ENCODE measurements at regions not wholly inside any gene's neighbourhood (a gene's known extent, or its start where the extent isn't known, plus 50 kb on each side); places are given as distances from the start of the nearest gene placed in this dataset.
"Not testable (repeated sequence)": the region's sequence is repeated elsewhere in the genome, so short reads cannot be mapped to it uniquely, and the experiment has no call there.

DNA sequence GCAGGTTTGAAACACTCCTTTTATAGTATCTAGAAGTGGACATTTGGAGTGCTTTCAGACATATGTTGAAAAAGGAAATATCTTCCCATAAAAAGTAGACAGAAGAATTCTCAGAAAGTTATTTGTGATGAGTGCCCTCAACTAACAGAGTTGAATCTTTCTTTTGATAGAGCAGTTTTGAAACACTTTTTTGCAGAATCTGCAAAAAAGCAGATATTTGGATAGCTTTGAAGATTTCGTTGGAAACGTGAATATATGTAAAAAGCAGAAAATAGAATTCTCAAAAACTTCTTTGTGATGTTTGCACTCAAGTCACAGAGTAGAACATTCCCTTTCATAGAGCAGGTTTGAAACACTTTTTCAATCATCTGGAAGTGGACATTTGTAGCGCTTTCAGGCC is 676.4 kb upstream of the ZNF337 start:
- DNase-seq: not testable (repeated sequence)

DNA sequence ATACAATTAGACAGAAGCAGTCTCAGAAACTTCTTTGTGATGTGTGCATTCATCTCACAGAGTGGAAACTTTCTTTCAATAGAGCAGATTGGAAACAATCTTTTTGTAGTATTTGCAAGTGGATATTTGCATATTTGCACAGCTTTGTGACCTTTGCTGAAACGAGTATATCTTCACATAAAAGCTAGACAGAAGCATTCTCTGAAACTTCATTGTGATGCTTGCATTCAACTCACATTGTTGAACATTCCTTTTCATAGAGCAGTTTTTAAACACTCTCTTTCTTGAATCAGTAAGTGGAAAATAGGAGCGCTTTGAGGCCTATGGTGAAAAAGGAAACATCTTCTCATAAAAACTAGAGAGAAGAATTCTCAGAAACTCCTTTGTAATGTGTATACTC is 657.9 kb upstream of the ZNF337 start:
- DNase-seq: no peak

DNA sequence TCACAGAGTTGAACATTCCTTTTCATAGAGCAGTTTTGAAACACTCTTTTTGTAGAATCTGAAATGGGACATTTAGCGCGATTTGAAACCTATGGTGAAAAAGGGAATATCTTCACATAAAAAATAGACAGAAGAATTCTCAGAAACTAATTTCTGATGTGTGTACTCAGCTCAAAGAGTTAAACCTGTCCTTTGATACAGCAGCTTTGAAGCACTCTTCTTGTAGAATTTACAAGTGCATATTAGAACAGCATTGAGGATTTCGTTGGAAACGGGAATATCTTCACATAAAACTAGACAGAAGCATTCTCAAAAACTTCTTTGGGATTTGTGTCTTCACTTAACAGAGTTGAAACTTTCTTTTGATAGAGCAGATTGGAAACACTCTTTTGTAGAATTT is 650.7 kb upstream of the ZNF337 start:
- DNase-seq: no peak

DNA sequence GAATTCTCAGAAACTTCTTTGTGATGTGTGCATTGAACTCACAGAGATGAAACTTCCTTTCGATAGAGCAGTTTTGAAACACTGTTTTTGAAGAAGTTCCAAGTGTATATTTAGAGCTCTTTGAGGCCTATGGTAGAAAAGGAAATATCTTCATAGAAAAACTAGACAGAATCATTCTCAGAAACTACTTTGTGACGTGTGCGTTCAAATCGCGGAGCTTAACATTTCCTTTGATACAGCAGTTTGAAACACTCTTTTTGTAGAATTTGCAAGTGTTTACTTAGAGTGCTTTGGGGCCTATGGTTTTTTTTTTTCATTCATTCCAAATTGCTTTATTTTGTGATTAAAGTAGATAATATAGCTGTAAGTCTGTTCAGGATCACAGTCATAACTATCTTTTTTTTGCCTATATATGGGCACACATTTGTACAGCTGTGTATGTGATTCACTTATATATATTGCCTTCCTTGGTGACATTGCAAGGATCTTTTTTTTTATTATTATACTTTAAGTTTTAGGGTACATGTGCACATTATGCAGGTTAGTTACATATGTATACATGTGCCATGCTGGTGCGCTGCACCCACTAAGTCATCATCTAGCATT is 643.9 kb upstream of the ZNF337 start:
- peak; percentile 9 for DNase-seq

DNA sequence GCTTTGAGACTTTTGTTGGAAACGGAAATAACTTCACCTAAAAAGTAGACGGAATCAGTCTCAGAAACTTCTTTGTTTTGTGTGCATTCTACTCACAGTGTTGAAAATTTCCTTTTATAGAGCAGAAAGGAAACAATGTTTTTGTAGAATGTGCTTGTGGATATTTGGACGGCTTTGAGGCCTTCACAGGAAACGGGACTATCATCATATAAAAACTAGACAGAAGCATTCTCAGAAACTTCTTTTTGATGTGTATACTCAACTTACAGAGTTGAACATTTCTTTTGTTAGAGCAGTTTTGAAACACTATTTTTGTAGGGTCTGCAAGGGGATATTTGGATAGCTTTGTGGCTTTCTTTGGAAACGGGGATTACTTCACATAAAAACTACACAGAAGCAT is 627.5 kb upstream of the ZNF337 start:
- no peak for DNase-seq

DNA sequence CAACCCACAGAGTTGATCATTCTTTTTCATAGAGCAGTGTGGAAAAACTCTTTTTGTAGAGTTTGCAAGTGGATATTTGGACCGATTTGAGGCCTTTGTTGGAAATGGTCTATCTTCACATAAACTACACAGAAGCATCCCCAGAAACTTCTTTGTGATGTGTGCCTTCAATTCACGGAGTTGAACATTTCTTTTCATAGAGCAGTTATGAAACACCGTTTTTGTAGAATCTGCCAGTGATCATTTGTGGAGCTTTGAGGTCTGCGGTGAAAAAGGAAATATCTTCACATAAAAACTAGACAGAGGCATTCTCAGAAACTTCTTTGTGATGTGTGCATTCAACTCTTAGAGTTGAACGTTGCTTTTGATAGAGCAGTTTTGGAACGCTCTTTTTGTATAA is 618.4 kb upstream of the ZNF337 start:
- no peak for DNase-seq

DNA sequence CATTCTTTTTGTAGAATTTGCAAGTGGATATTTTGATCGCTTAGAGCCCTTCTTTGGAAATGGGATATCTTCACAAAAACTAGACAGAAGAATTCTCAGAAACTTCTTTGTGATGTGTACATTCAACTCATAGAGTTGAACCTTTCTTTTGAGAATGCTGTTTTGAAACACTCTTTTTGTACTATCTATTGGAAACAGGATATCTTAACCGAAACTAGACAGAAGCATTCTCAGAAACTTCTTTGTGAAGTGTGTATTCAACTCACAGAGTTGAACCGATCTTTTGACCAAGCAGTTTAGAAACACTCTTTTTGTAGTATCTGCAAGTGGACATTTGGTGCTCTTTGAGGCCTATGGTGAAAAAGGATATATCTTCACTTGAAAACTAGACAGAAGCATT is 613.1 kb upstream of the ZNF337 start:
- not testable (repeated sequence) for DNase-seq

DNA sequence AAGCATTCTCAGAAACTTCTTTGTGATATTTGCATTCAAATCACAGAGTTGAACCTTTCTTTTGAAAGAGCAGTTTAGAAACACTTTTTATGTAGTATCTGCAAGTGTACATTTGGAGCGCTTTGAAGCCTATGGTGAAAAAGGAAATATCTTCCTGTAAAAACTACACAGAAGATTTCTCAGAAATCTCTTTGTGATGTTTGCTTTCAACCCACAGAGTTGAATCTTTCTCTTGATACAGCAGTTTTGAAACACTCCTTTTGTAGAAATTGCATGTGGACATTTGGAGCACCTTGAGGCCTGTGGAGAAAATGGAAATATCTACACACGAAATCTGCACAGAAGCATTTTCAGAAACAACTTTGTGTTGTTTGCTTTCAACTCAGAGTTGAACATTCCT is 612.3 kb upstream of the ZNF337 start:
- peak; percentile 21 for DNase-seq

DNA sequence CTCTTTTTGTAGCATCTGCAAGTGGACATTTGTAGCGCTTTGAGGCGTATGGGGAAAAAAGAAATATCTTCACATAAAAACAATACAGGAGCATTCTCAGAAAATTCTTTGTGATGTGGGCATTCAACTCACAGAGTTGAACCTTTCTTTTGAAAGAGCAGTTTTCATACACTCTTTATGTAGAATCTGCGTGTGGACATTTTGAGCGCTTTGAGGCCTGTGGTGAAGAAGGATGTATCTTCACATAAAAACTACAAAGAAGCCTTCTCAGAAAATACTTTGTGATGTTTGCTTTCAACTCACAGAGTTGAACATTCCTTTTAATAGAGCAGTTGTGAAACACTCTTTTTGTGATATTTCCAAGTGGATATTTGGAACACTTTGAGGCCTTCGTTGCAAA is 598.4 kb upstream of the ZNF337 start:
- no peak for DNase-seq

DNA sequence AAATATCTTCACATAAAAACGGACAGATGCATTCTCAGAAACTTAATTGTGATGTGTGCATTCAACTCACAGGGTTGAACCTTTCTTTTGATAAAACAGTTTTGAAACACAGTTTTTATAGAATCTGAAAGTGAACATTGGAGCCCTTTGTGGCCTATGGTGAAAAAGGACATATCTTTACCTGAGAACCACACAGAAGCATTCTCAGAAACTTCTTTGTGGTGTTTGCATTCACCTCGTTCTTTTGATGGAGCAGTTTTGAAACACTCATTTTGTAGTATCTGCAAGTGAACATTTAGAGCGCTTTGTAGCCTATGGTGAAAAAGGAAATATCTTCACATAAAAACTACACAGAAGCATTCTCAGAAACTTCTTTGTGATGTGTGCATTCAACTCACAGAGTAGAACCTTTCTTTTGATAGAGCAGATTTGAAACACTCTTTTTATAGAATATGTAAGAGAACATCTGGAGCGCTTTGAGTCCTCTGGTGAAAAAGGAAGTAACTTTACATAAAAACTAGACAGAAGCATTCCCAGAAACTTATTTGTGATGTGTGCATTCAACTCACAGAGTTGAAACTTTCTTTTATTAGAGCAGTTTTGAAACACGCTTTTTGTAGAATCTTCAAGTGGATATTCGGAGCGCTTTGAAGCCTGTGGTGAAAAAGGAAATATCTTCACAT is 591.9 kb upstream of the ZNF337 start:
- not testable (repeated sequence) for DNase-seq

DNA sequence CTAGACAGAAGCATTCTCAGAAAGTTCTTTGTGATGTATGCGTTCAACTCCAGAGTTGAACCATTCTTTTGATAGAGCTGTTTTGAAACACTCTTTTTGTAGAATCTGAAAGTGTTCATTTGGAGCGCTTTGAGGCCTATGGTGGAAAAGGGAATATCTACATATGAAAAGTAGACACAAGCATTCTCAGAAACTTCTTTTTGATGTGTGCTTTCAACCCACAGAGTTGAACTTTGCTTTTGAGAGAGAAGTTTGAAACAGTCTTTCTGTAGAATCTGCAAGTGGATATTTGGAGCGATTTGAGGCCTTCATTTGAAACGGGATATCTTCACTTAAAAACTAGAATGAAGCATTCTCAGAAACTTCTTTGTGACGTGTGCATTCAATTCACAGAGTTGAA is 582.6 kb upstream of the ZNF337 start:
- DNase-seq: no peak

DNA sequence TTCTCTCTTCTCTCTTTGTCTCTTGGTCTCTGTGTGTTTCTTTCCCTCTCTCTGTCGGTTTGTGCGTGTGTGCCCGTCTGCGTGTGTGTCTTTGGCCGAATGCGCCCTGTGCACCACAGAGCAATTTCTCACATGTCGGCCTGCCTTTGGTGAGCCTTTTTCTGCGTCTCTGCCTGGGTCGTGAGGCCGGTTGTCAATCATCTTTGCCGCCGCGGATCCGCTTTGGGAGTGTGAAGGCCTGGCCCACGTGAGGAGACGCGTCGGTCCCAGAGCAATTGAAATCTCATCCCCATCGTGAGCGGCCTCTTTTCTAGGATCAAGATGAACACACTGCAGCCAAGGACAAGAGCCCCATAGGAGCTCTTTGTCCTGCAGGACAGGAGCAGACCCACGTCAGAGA is 580.7 kb upstream of the ZNF337 start:
- no peak for DNase-seq

DNA sequence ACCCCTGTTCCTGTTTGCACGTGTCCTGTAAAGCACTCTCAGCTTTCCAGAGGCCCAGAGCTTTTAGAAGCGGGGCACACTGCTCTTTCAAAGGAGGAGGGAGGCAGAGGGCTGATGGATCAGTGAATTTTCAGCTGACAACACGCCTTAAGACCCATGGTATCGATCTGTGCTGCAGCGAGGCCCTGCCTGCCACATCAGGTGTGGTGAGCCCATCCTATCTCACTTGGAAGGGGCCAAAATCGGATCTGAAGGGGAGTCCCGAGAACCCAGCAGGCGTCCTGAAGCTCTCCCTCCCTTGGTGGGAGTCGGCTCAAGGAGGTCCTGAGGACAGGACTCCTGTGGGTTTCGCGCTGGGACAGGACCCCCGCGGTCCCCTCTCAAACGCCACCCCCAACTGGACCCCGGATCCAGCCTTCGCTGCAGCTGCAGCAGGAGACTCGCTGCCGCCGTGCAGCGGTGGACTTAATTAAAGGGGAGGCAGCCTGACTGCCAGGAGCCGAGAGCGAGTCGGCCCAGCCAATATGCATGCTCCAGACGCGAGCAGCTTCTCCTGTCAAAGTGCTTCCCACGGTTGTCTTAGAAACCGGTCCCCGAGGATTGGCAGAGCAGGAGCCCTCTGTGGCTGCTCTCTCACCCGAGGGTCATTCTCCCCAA is 580.0 kb upstream of the ZNF337 start:
- DNase-seq: no peak

DNA sequence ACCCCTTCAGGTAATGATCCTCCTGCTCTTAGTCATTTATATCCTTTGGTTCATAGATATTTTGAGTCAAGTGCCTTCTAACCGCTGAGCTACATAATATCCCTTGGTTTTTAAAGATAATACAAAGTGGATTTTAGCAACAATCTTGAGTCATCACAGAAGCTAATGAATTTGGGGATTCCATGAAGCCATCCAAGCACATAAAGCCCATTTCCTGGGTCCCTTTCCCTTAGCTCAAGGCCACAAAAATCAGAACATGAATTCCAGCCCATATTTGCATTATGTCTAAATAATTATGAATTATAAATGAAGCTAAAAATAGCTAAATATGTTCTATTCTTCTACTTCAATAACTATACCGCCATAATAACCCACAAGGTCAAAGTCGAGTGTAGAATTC is 572.1 kb upstream of the ZNF337 start:
- not testable (repeated sequence) for DNase-seq

DNA sequence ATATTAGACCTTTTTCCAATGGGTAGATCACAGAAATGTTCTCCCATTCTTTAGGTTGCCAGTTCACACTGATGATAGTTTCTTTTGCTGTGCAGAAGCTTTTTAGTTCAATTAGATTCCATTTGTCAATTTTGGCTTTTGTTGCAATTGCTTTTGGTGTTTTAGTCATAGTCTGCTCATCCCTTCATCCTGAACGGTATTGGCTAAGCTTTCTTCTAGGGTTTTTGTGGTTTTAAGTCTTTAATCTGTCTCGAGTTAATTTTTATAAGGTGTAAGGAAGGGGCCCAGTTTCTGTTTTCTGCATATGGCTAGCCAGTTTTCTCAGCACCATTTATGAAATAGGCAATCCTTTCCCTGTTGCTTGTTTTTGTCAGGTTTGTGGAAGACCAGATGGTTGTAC is 564.3 kb upstream of the ZNF337 start:
- DNase-seq: not testable (repeated sequence)

DNA sequence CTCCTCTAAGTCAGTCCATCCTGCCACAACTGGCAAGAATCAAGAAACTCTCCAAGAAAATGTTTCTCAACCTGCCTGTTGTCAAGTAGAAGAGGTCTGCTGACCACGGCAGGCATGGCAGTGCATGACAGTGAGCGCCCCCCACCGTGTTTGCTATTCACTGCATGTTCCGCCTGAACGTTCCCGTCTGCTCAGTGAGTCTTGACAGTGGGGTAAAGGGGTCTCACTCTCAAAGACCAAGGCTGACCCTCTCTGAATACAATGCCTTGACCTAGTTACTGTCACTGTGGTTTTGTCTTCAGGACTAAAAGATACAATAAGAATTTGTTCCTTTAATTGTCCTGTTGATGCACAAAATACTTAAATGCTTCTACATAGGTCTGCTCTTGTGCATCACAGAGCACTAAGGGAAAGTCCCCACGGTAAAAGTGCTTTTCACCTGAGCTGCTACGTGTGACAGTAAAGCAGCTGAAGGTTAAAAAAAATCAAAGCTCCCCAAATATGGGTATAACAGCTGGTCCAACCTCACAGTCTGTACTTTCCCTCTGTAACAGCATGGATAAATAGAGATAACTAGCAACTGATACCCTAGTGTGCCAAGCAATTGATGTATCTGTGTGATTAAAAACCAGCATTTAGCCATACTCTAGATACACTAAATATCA is 555.8 kb upstream of the ZNF337 start:
- DNase-seq: peak; percentile 66

DNA sequence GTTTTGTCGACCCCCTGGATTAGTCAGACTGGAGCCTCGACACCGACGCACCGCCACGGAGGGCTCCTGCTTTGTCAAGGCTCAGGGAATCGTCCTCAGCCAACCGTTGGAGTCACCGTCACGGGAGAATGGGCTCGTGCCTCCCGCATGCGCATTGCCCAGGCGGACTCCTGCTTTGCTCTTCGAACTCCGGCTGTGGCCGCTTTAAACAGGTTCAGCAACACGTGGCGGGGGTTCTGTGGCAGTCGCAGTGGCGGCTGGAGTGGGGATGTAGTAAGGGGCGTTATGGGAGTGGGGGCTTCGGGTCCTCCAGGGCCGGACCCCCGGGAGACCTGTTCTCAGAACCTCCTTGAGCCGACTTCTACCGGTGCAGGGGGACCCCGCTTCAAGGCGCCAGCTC is 554.7 kb upstream of the ZNF337 start:
- DNase-seq: not testable (repeated sequence)

DNA sequence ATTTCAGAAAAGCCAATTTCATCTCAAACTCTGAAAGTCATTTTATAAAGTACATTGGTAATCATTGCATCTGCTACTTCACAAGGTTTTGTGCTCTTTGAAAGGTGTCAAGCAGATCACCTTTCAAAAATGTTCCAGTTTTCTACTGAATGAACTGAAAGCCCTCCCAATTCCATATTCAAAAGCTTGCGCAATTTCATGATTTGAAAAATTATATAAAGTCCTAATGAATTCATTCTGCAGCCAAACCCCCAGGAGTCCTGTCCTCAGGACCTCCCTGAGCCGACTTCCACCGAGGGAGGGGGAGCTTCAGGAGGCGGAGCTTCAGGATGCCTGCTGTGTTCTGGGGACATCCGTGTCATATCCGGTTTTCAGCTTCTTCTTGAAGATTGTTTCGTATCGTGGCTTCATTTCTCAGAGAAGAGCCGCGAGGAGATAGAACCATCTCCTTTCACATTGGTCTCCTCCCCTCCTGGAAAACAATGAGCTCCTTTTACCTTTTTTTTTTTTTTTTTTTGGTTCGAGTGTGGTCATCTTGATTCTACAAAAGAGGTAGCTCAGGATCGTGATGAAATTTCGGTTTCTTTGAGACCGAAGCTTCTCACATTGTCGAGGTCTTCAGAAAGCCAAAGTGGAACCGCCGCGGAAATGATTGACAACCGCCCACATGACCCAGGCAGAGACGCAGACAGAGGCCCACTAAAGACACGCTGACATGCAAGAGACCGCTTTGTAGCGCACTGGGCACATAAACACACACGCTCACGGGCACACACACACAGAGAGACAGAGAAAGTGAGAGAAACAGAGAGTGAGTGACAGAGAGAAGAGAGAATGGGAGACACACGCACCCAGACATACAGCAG is 553.8 kb upstream of the ZNF337 start:
- DNase-seq: not testable (repeated sequence)

DNA sequence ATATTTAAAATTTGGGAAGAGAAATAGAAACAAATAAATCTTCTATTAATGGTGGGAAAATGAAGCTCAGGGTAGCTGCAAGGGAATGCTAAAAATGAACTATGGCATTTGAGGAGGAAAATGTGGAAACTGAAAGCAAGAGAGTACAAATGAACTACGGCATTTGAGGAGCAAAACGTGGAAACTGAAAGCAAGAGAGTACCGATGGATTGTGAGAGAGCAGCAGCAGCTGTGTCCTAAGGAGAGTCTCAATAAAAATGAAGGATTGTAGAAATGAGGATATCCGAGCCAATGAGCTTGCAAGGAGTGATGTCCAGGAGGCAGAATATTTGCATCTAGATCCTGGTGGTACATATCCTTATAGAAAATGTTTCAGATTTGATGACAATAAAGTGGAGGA is 547.1 kb upstream of the ZNF337 start:
- no peak for DNase-seq

DNA sequence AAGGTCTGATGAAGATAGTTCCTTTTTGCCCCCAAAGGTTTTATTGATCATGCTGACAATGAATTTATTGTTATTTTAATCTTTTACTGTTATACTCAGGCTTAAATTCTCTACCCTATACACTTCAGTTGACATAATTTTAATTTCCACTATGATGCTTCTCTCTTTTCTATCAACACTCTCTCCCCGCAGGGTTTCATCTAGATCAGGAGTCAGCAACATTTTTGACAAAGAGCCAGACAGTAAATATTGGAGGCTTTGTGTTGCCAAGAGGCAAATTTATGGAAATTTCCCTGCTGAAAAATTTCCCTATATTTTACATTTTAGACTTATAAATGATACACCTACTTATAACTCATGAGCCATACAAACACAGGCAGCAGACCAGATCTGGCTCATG is 524.0 kb upstream of the ZNF337 start:
- DNase-seq: not testable (repeated sequence)

DNA sequence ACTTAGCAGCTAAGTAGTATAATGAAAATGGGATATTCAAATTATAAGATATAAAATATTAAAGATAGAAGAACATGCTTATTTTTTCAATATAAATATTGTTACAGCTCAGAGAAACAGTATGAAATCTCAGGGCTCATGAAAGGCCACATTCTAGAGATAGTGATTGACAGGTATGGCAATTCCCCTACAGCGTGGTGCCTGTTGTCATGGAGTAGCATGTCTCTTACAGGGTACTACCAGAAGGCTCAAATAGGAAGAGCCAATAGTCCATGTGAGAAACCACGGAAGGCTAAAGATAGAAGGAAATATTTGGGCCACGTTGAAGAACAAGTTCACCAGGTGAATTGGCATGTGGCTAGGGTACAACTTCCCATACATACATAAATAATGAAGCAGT is 522.9 kb upstream of the ZNF337 start:
- DNase-seq: not testable (repeated sequence)

DNA sequence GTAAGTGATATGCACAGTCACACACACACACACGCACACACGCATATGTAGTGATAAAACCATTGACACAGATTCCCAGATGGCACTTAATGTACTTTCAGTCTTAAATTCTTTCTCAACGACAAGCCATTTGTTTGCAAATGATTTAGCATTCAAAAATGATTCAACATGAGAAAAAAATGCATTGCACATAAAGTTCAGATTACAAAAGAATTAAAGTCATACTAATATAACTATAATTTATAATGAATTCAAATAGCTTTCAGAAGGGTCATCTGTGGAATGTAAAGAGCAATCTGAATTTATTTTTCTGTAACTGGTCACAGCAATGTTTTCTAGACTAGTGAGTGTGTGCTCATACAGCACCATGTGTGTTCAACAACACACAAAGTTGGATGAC is 521.6 kb upstream of the ZNF337 start:
- no peak for DNase-seq

DNA sequence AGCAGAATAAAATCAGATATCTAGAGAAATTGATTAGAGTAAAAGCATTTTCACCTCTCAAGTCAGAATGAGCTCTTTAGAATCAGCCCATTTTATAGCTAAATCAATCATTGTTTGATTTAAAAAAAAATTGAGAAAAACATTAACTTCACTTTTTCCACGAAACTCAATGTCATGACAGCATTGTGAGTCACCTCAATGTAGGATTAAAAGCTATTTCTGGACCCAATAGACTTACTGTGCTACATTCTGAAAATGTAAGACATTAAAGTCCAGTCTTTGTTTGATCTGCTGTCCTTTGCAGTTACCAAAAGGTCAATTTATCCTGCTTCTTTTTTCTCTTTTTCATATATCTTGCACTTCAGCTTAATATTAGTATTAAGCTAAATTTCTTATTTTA is 519.4 kb upstream of the ZNF337 start:
- no peak for DNase-seq
